Endothelial cell of umbilical vein (primary cell): ENCODE measurements at regions not wholly inside any gene's neighbourhood (a gene's known extent, or its start where the extent isn't known, plus 50 kb on each side); places are given as distances from the start of the nearest gene placed in this dataset.

Source experiments
- BruUV-seq: library from RNA; stranded (reverse); fragments of 400-500 nt; replicated peaks from 2 replicates; lab custom pipeline; 2021; lab: Mats Ljungman, UMichigan
- CTCF ChIA-PET: fragments of 300-600, 350-600 bp; sonication (Branson Sonifier 250); formaldehyde crosslinking; loops from one replicate; lab custom pipeline; 2021; ENCODE audit warnings: antibody characterized with exemption, inconsistent platforms; lab: Charles Lee
- POLR2A ChIA-PET: fragments of 300-600, 350-600 bp; sonication (Branson Sonifier 250); formaldehyde crosslinking; loops from one replicate; lab custom pipeline; 2021; ENCODE audit warnings: antibody characterized with exemption, inconsistent platforms; lab: Charles Lee
- DNase-seq: peaks from one replicate; pipeline ENCODE4 v3.0.0-alpha.2; 2011; ENCODE audit warnings: low read depth, low spot score
- FAIRE-seq: peaks from 2 replicates; lab custom pipeline; 2011; peaks lifted over from hg19 to GRCh38; lab: Jason Lieb, UNC
- H2AFZ ChIP-seq: 2 replicates; pipeline ENCODE4 v1.6.0; 2012; ENCODE audit warnings: low read depth, low read length, control low read depth, inconsistent platforms
- H3K27ac ChIP-seq: 2 replicates; pipeline ENCODE4 v1.5.1; 2011; ENCODE audit warnings: low read depth, mild to moderate bottlenecking, control low read depth, low read length, moderate library complexity; ENCODE audit not compliant: insufficient read depth
- H3K27me3 ChIP-seq, 2 experiments: 2 replicates each; pipeline versions ENCODE4 v1.6.0 to v1.6.1; 2011; ENCODE audit warnings: low read length in 2 of 2, mixed read lengths in 1 of 2; ENCODE audit not compliant: control insufficient read depth in 2 of 2, insufficient read depth in 2 of 2
- H3K36me3 ChIP-seq, 2 experiments: 2 replicates in 1 of 2; 3 replicates in 1 of 2; pipeline ENCODE4 v1.5.1; 2011; ENCODE audit warnings: low read length in 2 of 2, mild to moderate bottlenecking in 1 of 2, moderate library complexity in 1 of 2; ENCODE audit not compliant: control insufficient read depth in 2 of 2, insufficient read depth in 2 of 2; ENCODE audit errors: extremely low read depth in 1 of 2
- H3K4me1 ChIP-seq: 3 replicates; pipeline ENCODE4 v1.5.1; 2011; ENCODE audit warnings: mild to moderate bottlenecking, low read length; ENCODE audit not compliant: control insufficient read depth, insufficient read depth; ENCODE audit errors: extremely low read depth
- H3K4me2 ChIP-seq: 2 replicates; pipeline ENCODE4 v1.6.1; 2011; ENCODE audit warnings: low read length, control low read depth, mixed read lengths; ENCODE audit not compliant: insufficient read depth
- H3K4me3 ChIP-seq, 3 experiments: fragments of 200-600 bp in 1 of 3; sonication (generic), shearing (Covaris generic) in 1 of 3; replicated peaks in 1 of 3; 2 replicates each; pipeline ENCODE4 v1.5.1; 2011 to 2016; ENCODE audit warnings: control low read depth in 3 of 3, low read length in 3 of 3, mild to moderate bottlenecking in 2 of 3, inconsistent platforms in 1 of 3, low read depth in 1 of 3, moderate library complexity in 1 of 3; ENCODE audit not compliant: insufficient read depth in 1 of 3
- H3K79me2 ChIP-seq: 2 replicates; pipeline ENCODE4 v1.6.0; 2012; ENCODE audit warnings: low read length, inconsistent platforms; ENCODE audit not compliant: control insufficient read depth, insufficient read depth
- H3K9ac ChIP-seq: replicated peaks from 2 replicates; pipeline ENCODE3; 2011; ENCODE audit warnings: low read length, control low read depth; ENCODE audit not compliant: insufficient read depth; ENCODE audit errors: extremely low read depth
- H3K9me1 ChIP-seq: replicated peaks from 3 replicates; pipeline ENCODE4 v1.6.0; 2011; ENCODE audit warnings: mild to moderate bottlenecking, low read length; ENCODE audit not compliant: control insufficient read depth, insufficient read depth; ENCODE audit errors: extremely low read depth
- H3K9me3 ChIP-seq: replicated peaks from 2 replicates; pipeline ENCODE4 v1.5.1; 2012; ENCODE audit warnings: low read length, inconsistent platforms; ENCODE audit not compliant: control insufficient read depth, insufficient read depth
- H4K20me1 ChIP-seq: replicated peaks from 2 replicates; pipeline ENCODE3; 2011; ENCODE audit warnings: mild to moderate bottlenecking, low read length; ENCODE audit not compliant: control insufficient read depth, insufficient read depth; ENCODE audit errors: extremely low read depth
- CTCF ChIP-seq, 2 donors: IDR thresholded peaks; 1 replicate in 1 of 2; 2 replicates in 1 of 2; pipeline ENCODE4 v1.5.1; 2011; ENCODE audit warnings: low read length in 2 of 2, mild to moderate bottlenecking in 2 of 2, moderate library complexity in 2 of 2, control low read depth in 1 of 2, inconsistent platforms in 1 of 2, low read depth in 1 of 2; ENCODE audit not compliant: insufficient read depth in 1 of 2; ENCODE audit errors: extremely low read depth in 1 of 2
- EZH2 ChIP-seq: IDR thresholded peaks from 2 replicates; pipeline ENCODE4 v1.6.1; 2012; ENCODE audit warnings: borderline replicate concordance, low read depth, mild to moderate bottlenecking, moderate library complexity, low read length, inconsistent platforms; ENCODE audit not compliant: severe bottlenecking
- FOS ChIP-seq: IDR thresholded peaks from 2 replicates; pipeline ENCODE4 v1.6.1; 2011; ENCODE audit warnings: mild to moderate bottlenecking, low read length, moderate library complexity, borderline replicate concordance; ENCODE audit not compliant: insufficient read depth
- GATA2 ChIP-seq: IDR thresholded peaks from 2 replicates; pipeline ENCODE4 v1.7.0; 2011; ENCODE audit warnings: low read depth, mild to moderate bottlenecking, moderate library complexity, mixed read lengths, low read length; ENCODE audit not compliant: insufficient read length, insufficient read depth
- JUN ChIP-seq: IDR thresholded peaks from 2 replicates; pipeline ENCODE4 v1.6.1; 2011; ENCODE audit warnings: borderline replicate concordance, low read depth; ENCODE audit not compliant: insufficient read length, insufficient read depth
- MAX ChIP-seq: IDR thresholded peaks from 2 replicates; pipeline ENCODE4 v1.6.1; 2011; ENCODE audit not compliant: insufficient read depth, insufficient read length
- MYC ChIP-seq: IDR thresholded peaks from one replicate; pipeline ENCODE4 v1.6.1; 2011; ENCODE audit warnings: mild to moderate bottlenecking, low read depth, low read length
- POLR2A ChIP-seq: IDR thresholded peaks from 2 replicates; pipeline ENCODE4 v1.6.1; 2012; ENCODE audit warnings: low read depth, mild to moderate bottlenecking, control low read depth, low read length
- POLR2AphosphoS5 ChIP-seq: IDR thresholded peaks from 2 replicates; pipeline ENCODE4 v1.6.1; 2012; ENCODE audit warnings: low read depth, mild to moderate bottlenecking, control low read depth, low read length, moderate library complexity; ENCODE audit not compliant: insufficient read depth
- dilution Hi-C: fragments of 300-500 bp; cut with MboI; formaldehyde crosslinking; loops from one replicate; pipeline ENCODE4 v1.15.0; 2019; ENCODE audit warnings: low sequenced_read_pairs; ENCODE audit not compliant: extremely low pct_ligation_motif_present
- intact Hi-C: fragments of 100-400 bp; cut with micrococcal nuclease; formaldehyde crosslinking; loops from one replicate; pipeline ENCODE4 v1.10.0; 2022

- Histone ChIP-seq H3K27ac (no peak overlapping the region), H2AFZ (no peak overlapping the region), H3K36me3 (no peaks in the 10 kb centered on the region), H3K79me2 (no peaks in the 10 kb centered on the region), H3K9ac (no peak overlapping the region), H3K4me3 (no peak overlapping the region), H3K4me2 (no peak overlapping the region), H3K9me3 (peaks cover 2% of the 10 kb centered on the region), H3K9me1 (no peaks in the 10 kb centered on the region), H3K4me1 (no peaks in the 10 kb centered on the region), H3K27me3 (no peaks in the 10 kb centered on the region), H4K20me1 (no peaks in the 10 kb centered on the region)
- FAIRE-seq (no peak), DNase-seq (no peak)
- CTCF ChIA-PET: no interaction called here
- intact Hi-C loops (no loop called here), dilution Hi-C loops (no loop called here)
- POLR2A ChIA-PET: no interaction called here
- TF ChIP-seq JUN (no peak), MAX (no peak), FOS (no peak), GATA2 (no peak), POLR2AphosphoS5 (no peak), EZH2 (no peak), POLR2A (no peak), CTCF (IDR thresholded peaks at IDR 0.05; ENCODE audit: extremely low read depth in 1 of 2, insufficient read depth in 1 of 2, low read depth in 1 of 2, low read length in 2 of 2) (no peak), MYC (no peak)
- BruUV-seq: no TSS peak
Observed at GRCh38 chr2:8515864-8516533, 165.9 kb upstream of the ID2 start.
